Stimulated activated CD4-positive, alpha-beta T cell treated with anti-CD3 and anti-CD28 coated beads, Interleukin-15, amount 100 ng/mL, for 48 hours (primary cell): ENCODE measurements at regions not wholly inside any gene's neighbourhood (a gene's known extent, or its start where the extent isn't known, plus 50 kb on each side); places are given as distances from the start of the nearest gene placed in this dataset.
"Not testable (repeated sequence)": the region's sequence is repeated elsewhere in the genome, so short reads cannot be mapped to it uniquely, and the experiment has no call there.

Source experiments
- DNase-seq, 2 donors: peaks; one replicate each; pipeline ENCODE4 v3.0.0-alpha.2; 2020; ENCODE audit warnings: low read depth in 2 of 2

- no peak for DNase-seq
These were observed 283.5 kb downstream of the WDR11 start for GRCh38 chr10:121134711-121135110.

GRCh38 chr10:121135512-121135911 is 284.4 kb downstream of the WDR11 start:
- DNase-seq, result no peak

- no peak for DNase-seq
These were observed 286.4 kb downstream of the WDR11 start for GRCh38 chr10:121137533-121137932.

GRCh38 chr10:121138112-121138860 is 287.1 kb downstream of the WDR11 start:
- no peak for DNase-seq

- no peak for DNase-seq
These were observed 287.8 kb downstream of the WDR11 start for GRCh38 chr10:121138918-121139317.

GRCh38 chr10:121145802-121146395 is 294.7 kb downstream of the WDR11 start:
- not testable (repeated sequence) for DNase-seq

- DNase-seq, result no peak
These were observed 297.8 kb downstream of the WDR11 start for GRCh38 chr10:121148921-121149320.

GRCh38 chr10:121152033-121152432 is 300.9 kb downstream of the WDR11 start:
- no peak for DNase-seq

GRCh38 chr10:121152935-121153334 is 301.8 kb downstream of the WDR11 start:
- DNase-seq, result no peak

GRCh38 chr10:121154310-121154709 is 303.1 kb downstream of the WDR11 start:
- no peak for DNase-seq

GRCh38 chr10:121154846-121155245 is 303.7 kb downstream of the WDR11 start:
- DNase-seq, result no peak

GRCh38 chr10:121155742-121156474 is 304.7 kb downstream of the WDR11 start:
- DNase-seq, result no peak

- DNase-seq, result no peak
These were observed 306.8 kb downstream of the WDR11 start for GRCh38 chr10:121157998-121158397.

- DNase-seq, result no peak
These were observed 307.9 kb downstream of the WDR11 start for GRCh38 chr10:121158988-121159579.

GRCh38 chr10:121159670-121160069 is 308.5 kb downstream of the WDR11 start:
- no peak for DNase-seq

GRCh38 chr10:121165276-121165675 is 314.1 kb downstream of the WDR11 start:
- DNase-seq, result no peak

GRCh38 chr10:121167534-121168243 is 316.5 kb downstream of the WDR11 start:
- no peak for DNase-seq

GRCh38 chr10:121168545-121169216 is 317.5 kb downstream of the WDR11 start:
- no peak for DNase-seq

GRCh38 chr10:121169406-121169805 is 318.2 kb downstream of the WDR11 start:
- no peak for DNase-seq

- no peak for DNase-seq
These were observed 320.9 kb downstream of the WDR11 start for GRCh38 chr10:121171825-121172787.
